ENCODE measurements at regions not wholly inside any gene's neighbourhood (a gene's known extent, or its start where the extent isn't known, plus 50 kb on each side); places are given as distances from the start of the nearest gene placed in this dataset.

- no peak for TF ChIP-seq CTCF (IDR thresholded peaks at IDR 0.05 in 2 of 3, conservative IDR thresholded peaks at IDR 0.05 in 1 of 3; ENCODE audit: borderline replicate concordance in 1 of 3, insufficient read depth in 1 of 3, low read depth in 2 of 3, low read length in 2 of 3)
Observed at GRCh38 chr18:67310826-67311225, 205.7 kb downstream of the DSEL start (continued).

- ATAC-seq = no peak
- no peaks in the 10 kb centered on the region for H3K27me3 ChIP-seq (ENCODE audit: insufficient read depth, low read length)
- no peaks in the 10 kb centered on the region for H3K79me2 ChIP-seq (ENCODE audit: insufficient read depth, low read length)
- H3K4me1 ChIP-seq (ENCODE audit: control insufficient read depth in 1 of 2, insufficient read depth in 2 of 2, low read length in 2 of 2) = no peaks in the 10 kb centered on the region
- ChIA-PET CTCF (no interaction called here), RAD21 (ENCODE audit: low non-redundant PET in 1 of 2, low total read pairs in 2 of 2, uncharacterized antibody in 2 of 2, unreplicated experiment in 2 of 2) (no interaction called here), POLR2A (no interaction called here)
- no peak overlapping the region for H3K4me2 ChIP-seq (ENCODE audit: low read length)
- H3K4me3 ChIP-seq (replicated peaks in 1 of 2; ENCODE audit: low read depth in 1 of 2, low read length in 2 of 2) = no peak overlapping the region
- intact Hi-C loops (cut with micrococcal nuclease) = no loop called here
- H2AFZ ChIP-seq (ENCODE audit: low read depth, low read length, poor library complexity, severe bottlenecking) = no peak overlapping the region
- H3K9me3 ChIP-seq (ENCODE audit: control insufficient read depth in 1 of 2, insufficient read depth in 1 of 2, low read depth in 1 of 2, low read length in 2 of 2) = peaks cover 5 to 8% of the 10 kb centered on the region in 2 experiments; a peak in 3 of 4 replicates
- no peaks in the 10 kb centered on the region for H3K9me2 ChIP-seq (ENCODE audit: insufficient read depth)
- no peak overlapping the region for H3K9ac ChIP-seq (ENCODE audit: low read length)
- no peak for DNase-seq (ENCODE audit: low read depth, low spot score)
- no peaks in the 10 kb centered on the region for H3K36me3 ChIP-seq (ENCODE audit: control insufficient read depth in 1 of 2, insufficient read depth in 2 of 2, low read length in 2 of 2)
- no peaks in the 10 kb centered on the region for H4K20me1 ChIP-seq (ENCODE audit: insufficient read depth)
- no peak for TF ChIP-seq EZH2 (IDR thresholded peaks at IDR 0.05)
- no peak for TF ChIP-seq ELF1 (IDR thresholded peaks at IDR 0.05; ENCODE audit: borderline replicate concordance, low read depth)
- TF ChIP-seq REST (IDR thresholded peaks at IDR 0.05; ENCODE audit: low read depth) = no peak
- no peak for TF ChIP-seq YY1 (IDR thresholded peaks at IDR 0.05; ENCODE audit: extremely low read depth, insufficient replicate concordance, low read depth, low read length)
- no peak for TF ChIP-seq ATF3 (IDR thresholded peaks at IDR 0.05)
- BruUV-seq (replicated peaks) = no TSS peak
- no peak overlapping the region for H3K27ac ChIP-seq (ENCODE audit: low read depth, low read length)
Observed at GRCh38 chr18:67308819-67309218, 207.7 kb downstream of the DSEL start.

Data from HCT116 (cell line).